Erythroblast (primary cell): ENCODE measurements at regions not wholly inside any gene's neighbourhood (a gene's known extent, or its start where the extent isn't known, plus 50 kb on each side); places are given as distances from the start of the nearest gene placed in this dataset.

Experiments used
- DNase-seq, 2 experiments: peaks; one replicate each; lab custom pipeline; 2025; lab: John Stamatoyannopoulos, UW
- GATA1 ChIP-seq: IDR thresholded peaks from 2 replicates; pipeline ENCODE4 v1.6.1; 2011; ENCODE audit warnings: low read depth, mild to moderate bottlenecking, control low read depth, low read length, moderate library complexity
- POLR2A ChIP-seq: IDR thresholded peaks from 2 replicates; pipeline ENCODE4 v1.6.1; 2011; ENCODE audit warnings: mild to moderate bottlenecking, low read length

- no peak for DNase-seq
- TF ChIP-seq GATA1 (no peak), POLR2A (no peak)
Observed at GRCh38 chr7:45993621-45994020, 72.5 kb upstream of the IGFBP3 start.

GRCh38 chr7:45992826-45993225 lies 71.8 kb upstream of the IGFBP3 start:
- DNase-seq, result no peak
- TF ChIP-seq POLR2A (no peak), GATA1 (no peak)

GRCh38 chr7:45990276-45990675 lies 69.2 kb upstream of the IGFBP3 start:
- DNase-seq, result no peak
- no peak for TF ChIP-seq POLR2A
- TF ChIP-seq GATA1, result no peak

- no peak for DNase-seq
Observed at GRCh38 chr7:45988405-45989057, 67.5 kb upstream of the IGFBP3 start.

GRCh38 chr7:45987521-45988290 lies 66.6 kb upstream of the IGFBP3 start:
- TF ChIP-seq POLR2A (no peak), GATA1 (no peak)
- DNase-seq, result no peak

More at GRCh38 chr7:45988405-45989057, 67.5 kb upstream of the IGFBP3 start:
- TF ChIP-seq POLR2A (no peak), GATA1 (no peak)

- DNase-seq, result no peak
- TF ChIP-seq GATA1 (no peak), POLR2A (no peak)
Observed at GRCh38 chr7:45986355-45987298, 65.6 kb upstream of the IGFBP3 start.

- TF ChIP-seq GATA1, result no peak
- TF ChIP-seq POLR2A, result no peak
- no peak for DNase-seq
Observed at GRCh38 chr7:45985902-45986301, 64.8 kb upstream of the IGFBP3 start.

- TF ChIP-seq POLR2A (no peak), GATA1 (no peak)
- no peak for DNase-seq
Observed at GRCh38 chr7:45984386-45985295, 63.6 kb upstream of the IGFBP3 start.

GRCh38 chr7:45983720-45984255 lies 62.7 kb upstream of the IGFBP3 start:
- no peak for TF ChIP-seq GATA1
- no peak for TF ChIP-seq POLR2A

GRCh38 chr7:45982907-45983719 lies 62.0 kb upstream of the IGFBP3 start:
- no peak for TF ChIP-seq POLR2A
- no peak for TF ChIP-seq GATA1
- no peak for DNase-seq

More at GRCh38 chr7:45983720-45984255, 62.7 kb upstream of the IGFBP3 start:
- no peak for DNase-seq

- TF ChIP-seq POLR2A (no peak), GATA1 (no peak)
Observed at GRCh38 chr7:45982132-45982531, 61.1 kb upstream of the IGFBP3 start.

GRCh38 chr7:45980973-45981372 lies 59.9 kb upstream of the IGFBP3 start:
- TF ChIP-seq POLR2A (no peak), GATA1 (no peak)
- no peak for DNase-seq

More at GRCh38 chr7:45982132-45982531, 61.1 kb upstream of the IGFBP3 start:
- DNase-seq, result no peak
